Stimulated activated naive CD8-positive, alpha-beta T cell treated with anti-CD3 and anti-CD28 coated beads, Interleukin-15, Interleukin-2, amounts not matched to agents 100 ng/mL and 50 ng/mL, for 24 hours (primary cell): ENCODE measurements at regions not wholly inside any gene's neighbourhood (a gene's known extent, or its start where the extent isn't known, plus 50 kb on each side); places are given as distances from the start of the nearest gene placed in this dataset.
A peak's percentile ranks its signal among the peaks of the same experiment; 100 is the strongest.

Experiments
- H3K27ac Mint-ChIP-seq: one replicate; pipeline ENCODE4 v1.8.0; 2021; ENCODE audit warnings: mild to moderate bottlenecking, mixed read lengths
- H3K27me3 Mint-ChIP-seq: one replicate; pipeline ENCODE4 v1.8.0; 2021; ENCODE audit warnings: mixed read lengths
- H3K36me3 Mint-ChIP-seq: one replicate; pipeline ENCODE4 v1.8.0; 2021; ENCODE audit warnings: low read depth, mixed read lengths
- H3K4me1 Mint-ChIP-seq: one replicate; pipeline ENCODE4 v1.8.0; 2021; ENCODE audit warnings: low read depth, mixed read lengths
- H3K4me3 Mint-ChIP-seq: one replicate; pipeline ENCODE4 v1.8.0; 2021; ENCODE audit warnings: mild to moderate bottlenecking, mixed read lengths
- H3K9me3 Mint-ChIP-seq: one replicate; pipeline ENCODE4 v1.8.0; 2021; ENCODE audit warnings: mixed read lengths

DNA sequence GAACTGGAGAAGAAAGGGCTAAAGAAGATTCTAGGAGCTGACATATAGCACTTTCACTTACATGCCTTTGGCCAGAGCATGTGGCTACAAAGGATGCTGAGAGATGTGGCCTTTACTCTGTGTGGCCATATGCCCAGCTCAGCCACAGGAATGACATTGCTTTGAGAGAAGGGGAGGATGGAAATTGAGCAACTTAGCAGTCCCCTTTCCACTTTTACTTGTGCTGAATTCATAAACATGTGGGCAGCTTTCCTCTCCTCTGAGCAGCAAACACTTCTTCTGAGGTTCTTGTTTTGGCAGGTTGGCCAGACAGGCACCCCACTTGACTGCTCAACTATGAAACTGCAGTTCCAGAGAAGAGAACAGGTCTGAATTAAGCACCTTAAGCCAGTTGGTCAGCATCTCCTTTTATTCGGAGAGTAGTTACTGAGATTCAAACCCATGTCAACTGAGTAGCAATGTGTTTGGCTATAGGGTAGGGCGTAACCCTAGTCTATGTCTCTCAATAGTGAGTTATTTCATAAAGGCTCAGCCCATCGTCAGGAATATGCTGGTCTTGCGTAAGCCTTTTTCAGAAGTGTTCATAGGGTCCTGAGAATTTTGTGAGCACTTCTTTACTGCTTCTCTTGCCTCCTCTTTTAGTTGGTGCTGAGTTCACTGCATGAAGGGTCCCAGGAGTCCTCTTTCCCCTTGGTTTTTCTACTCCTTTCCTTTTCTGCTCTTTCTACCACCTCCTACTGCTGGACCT, 134.5 kb downstream of the PALM2AKAP2 start:
- Mint-ChIP-seq H3K36me3 (no peaks in the 10 kb centered on the region), H3K4me3 (no peak overlapping the region), H3K9me3 (no peaks in the 10 kb centered on the region), H3K4me1 (peaks cover 36% of the 10 kb centered on the region), H3K27ac (peak overlapping the region; percentile 23), H3K27me3 (no peaks in the 10 kb centered on the region)

DNA sequence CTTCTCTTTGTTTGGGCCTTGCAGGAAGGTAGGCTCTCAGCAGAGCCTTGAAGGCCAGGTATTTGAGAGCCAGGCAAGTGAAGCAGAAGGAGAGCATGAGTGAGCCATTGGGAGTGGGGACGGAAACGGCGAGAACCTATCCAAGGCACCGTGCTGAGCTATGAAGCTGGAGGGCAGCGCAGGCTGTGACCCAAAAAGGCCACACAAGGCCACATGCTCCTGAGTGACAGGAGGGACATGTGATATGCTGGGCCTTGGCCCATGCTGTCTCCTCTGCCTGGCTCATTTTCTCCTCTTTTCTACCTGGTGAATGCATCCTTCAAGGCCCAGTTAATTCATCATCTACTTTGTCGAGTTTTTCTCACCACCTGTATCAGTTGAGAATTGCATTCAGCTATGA, 136.3 kb downstream of the PALM2AKAP2 start:
- Mint-ChIP-seq H3K9me3 (peaks cover 3% of the 10 kb centered on the region), H3K27ac (no peak overlapping the region), H3K27me3 (no peaks in the 10 kb centered on the region), H3K4me3 (no peak overlapping the region), H3K36me3 (no peaks in the 10 kb centered on the region), H3K4me1 (peaks cover 41% of the 10 kb centered on the region)

DNA sequence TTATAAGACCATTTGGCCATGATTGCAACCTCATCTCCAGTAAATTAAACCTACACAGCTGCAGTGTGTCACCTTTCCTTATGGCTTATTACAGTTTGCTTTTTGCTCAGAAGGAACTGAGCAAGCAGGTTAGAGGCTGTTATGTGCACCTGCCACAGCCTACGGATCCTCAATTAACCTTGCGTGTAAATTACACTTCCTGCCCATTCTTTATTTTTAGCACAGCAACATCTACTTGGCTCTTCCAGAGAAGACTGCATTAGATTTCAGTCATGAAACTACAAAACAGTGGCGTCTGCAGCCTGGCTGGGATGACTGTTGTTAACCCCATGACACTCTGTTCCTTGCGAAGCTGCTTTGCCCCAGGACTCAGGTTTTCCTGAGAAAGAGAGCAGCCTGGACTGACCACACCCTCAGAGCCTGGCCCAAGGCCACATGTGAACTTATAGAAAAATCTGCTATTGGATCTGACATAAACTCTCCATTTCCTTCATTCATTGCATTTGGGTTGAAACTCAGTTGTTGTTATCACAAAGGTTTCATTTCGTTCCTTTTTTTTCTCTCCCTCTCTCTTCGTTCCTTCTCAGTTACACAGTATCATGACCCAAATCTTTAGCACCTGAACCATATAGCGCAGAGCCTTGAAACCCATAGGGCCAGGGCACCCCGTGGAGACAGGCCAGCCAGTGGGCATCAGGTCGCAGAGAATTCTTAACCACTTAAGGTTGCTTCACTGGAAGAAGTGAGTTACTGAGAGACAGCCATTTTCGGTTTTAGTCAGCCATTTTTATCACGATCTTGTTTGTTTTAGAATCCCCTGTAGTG, 138.6 kb downstream of the PALM2AKAP2 start:
- peak overlapping the region; percentile 91 for H3K27ac Mint-ChIP-seq
- peak overlapping the region; percentile 37 for H3K4me3 Mint-ChIP-seq
- peaks cover 39% of the 10 kb centered on the region for H3K4me1 Mint-ChIP-seq
- H3K27me3 Mint-ChIP-seq = no peaks in the 10 kb centered on the region
- H3K9me3 Mint-ChIP-seq = peaks cover 3% of the 10 kb centered on the region
- no peaks in the 10 kb centered on the region for H3K36me3 Mint-ChIP-seq

DNA sequence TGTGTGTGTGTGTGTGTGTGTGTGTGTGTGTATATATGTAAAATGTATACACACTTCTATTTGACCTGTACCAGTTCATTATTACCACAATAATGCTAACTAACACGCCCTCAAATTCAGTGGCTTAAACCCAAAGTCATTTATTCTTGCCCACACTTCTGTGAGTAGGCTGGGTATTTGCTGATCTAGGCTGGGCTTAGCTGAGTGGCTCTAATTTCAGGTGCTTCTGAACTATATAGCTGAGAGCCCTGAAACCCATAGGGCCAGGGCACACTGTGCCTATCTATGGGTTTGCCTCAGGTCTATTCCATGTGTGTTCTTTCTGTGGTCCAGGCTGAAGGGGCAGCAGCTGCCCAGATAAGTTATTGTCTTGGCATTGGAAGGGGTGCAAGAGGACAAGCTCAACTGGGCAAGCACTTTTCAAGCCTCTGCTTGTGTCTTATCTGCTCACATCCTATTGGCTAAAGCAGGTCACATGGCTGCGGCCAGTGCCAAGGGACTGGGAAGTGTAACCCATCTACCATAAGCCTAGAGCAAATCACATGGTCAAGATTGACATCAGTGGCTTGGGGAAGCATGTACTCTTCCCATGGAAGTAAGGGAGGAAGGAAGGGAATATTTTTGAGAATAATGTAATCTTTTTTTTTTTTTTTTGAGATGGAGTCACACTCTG, 139.9 kb downstream of the PALM2AKAP2 start:
- Mint-ChIP-seq H3K4me3 (no peak overlapping the region), H3K36me3 (no peaks in the 10 kb centered on the region)

DNA sequence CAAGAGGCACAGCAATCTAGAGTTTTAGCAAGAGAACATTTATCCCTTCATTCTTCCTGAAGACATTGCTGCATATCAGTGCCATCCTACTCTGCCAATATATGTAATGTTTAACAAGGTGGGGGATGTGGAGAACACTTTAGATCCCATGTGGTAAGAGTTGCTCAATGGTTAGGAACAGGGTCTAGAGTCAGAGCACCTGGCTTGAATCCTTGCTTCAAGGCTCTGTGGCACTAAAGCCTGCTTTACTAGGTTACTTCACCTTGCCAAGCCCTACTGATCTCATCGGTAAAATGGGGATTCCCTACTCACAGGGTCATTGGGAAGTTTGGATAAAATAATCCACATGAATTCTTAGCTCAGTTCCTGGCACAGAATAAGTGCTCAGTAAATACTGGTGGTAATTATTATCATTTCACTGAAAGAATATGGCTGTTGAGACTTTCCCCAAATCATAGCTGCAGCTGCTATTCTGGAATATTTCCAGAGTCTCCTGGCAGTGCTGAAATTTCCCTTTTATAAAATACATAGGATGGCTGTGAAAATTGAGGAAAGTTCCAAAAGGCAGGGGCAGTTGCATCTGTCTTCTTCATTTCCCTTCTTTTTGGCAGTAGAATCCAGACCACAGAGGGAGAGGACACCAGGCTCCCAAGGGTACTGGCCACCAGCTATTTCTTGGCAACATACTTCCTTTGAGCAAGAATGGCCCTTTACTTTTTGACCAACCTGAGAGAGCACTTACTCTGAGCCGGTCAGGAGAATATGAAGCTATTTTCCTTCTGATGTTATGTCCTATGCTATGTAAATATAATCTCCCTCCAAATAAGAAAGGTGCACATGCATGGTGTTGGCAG, 142.8 kb downstream of the PALM2AKAP2 start:
- no peaks in the 10 kb centered on the region for H3K27me3 Mint-ChIP-seq
- H3K4me3 Mint-ChIP-seq = no peak overlapping the region
- no peak overlapping the region for H3K27ac Mint-ChIP-seq
- peaks cover 24% of the 10 kb centered on the region for H3K4me1 Mint-ChIP-seq
- H3K36me3 Mint-ChIP-seq = no peaks in the 10 kb centered on the region
- H3K9me3 Mint-ChIP-seq = peaks cover 3% of the 10 kb centered on the region

More for the DNA sequence above, 139.9 kb downstream of the PALM2AKAP2 start:
- Mint-ChIP-seq H3K4me1 (peaks cover 36% of the 10 kb centered on the region), H3K27me3 (no peaks in the 10 kb centered on the region), H3K27ac (no peak overlapping the region), H3K9me3 (peaks cover 3% of the 10 kb centered on the region)

DNA sequence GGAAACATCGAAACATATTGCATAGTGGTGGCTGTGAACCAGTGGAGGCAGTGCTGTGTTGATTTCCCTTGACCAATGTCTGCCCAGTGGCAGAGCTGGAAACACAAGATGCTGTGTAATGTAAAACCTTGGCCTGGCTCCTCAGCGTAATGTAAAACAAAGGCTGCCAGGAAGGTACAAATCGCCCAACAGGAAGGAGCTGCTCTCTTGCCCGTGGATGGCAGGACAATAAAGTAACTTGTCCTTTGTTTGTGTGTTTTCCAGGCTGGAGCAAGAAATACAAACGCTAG, 143.4 kb downstream of the PALM2AKAP2 start:
- peaks cover 18% of the 10 kb centered on the region for H3K4me1 Mint-ChIP-seq
- no peak overlapping the region for H3K27ac Mint-ChIP-seq
- H3K36me3 Mint-ChIP-seq = no peaks in the 10 kb centered on the region
- H3K9me3 Mint-ChIP-seq = peaks cover 3% of the 10 kb centered on the region
- no peak overlapping the region for H3K4me3 Mint-ChIP-seq
- no peaks in the 10 kb centered on the region for H3K27me3 Mint-ChIP-seq

DNA sequence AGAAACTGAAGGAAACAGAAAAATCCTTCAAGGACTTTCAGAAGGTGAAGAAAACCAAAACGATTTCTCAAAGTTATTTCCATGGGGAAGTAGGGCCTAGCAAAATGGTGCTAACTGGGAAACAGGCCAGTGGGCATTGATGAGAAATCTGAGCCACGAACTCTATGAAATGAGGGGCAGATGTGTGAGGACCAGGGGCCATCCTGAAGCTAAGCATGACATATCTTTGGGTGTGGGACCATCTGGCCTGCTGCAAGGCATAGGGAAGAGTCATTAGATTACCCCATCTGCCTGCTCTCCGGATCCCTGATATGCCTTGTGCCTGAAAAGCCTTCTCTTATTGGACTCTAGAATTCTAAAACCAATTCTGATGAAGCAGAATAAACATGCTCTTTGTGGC, 143.8 kb downstream of the PALM2AKAP2 start:
- Mint-ChIP-seq H3K36me3 (no peaks in the 10 kb centered on the region), H3K9me3 (peaks cover 3% of the 10 kb centered on the region), H3K27ac (no peak overlapping the region), H3K4me3 (no peak overlapping the region), H3K4me1 (peaks cover 14% of the 10 kb centered on the region), H3K27me3 (no peaks in the 10 kb centered on the region)

DNA sequence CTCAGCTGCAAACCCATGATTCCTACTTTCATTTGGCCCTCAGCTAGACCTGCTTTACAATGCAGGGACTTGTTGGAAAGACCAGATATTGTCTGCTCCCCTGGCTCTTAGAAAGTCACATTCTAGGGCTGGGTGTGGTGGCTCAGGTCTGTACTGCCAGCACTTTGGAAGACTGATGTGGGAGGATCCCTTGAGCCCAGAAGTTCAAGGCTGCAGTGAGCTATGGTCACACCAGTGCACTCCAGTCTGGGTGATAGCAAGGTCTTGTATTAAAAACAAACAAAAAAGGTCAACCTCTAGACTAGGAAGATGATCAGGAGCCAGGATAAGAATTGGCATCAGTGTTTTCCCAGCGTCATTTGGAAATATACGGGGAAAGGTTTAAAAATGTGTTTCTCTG, 145.8 kb downstream of the PALM2AKAP2 start:
- Mint-ChIP-seq H3K4me1 (peaks cover 6% of the 10 kb centered on the region), H3K36me3 (no peaks in the 10 kb centered on the region), H3K27me3 (no peaks in the 10 kb centered on the region), H3K4me3 (no peak overlapping the region), H3K27ac (peak overlapping the region; percentile 70), H3K9me3 (no peaks in the 10 kb centered on the region)

DNA sequence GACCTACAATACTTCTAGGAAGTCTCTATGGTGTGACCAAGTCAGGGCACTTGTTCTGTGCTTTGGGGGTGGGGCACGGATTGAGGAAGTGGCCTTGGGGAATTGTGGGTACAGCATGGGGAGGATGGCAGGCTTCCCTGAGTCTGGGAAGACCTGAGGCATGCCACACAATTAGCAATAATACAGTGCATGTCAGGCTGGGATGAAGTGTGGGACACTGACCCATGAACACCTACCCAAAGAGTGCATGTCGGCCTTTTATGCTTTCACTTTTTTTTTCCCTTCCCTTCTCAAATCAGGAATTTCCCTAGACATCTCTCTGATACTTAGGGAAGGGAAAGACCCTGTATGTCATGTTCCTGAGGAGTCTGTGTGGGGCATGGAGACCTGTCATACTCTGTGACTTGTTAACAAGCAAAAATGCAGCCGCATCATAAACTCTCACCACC, 146.4 kb downstream of the PALM2AKAP2 start:
- Mint-ChIP-seq H3K4me1 (peaks cover 6% of the 10 kb centered on the region), H3K27me3 (no peaks in the 10 kb centered on the region), H3K9me3 (no peaks in the 10 kb centered on the region), H3K36me3 (no peaks in the 10 kb centered on the region), H3K4me3 (no peak overlapping the region), H3K27ac (no peak overlapping the region)

DNA sequence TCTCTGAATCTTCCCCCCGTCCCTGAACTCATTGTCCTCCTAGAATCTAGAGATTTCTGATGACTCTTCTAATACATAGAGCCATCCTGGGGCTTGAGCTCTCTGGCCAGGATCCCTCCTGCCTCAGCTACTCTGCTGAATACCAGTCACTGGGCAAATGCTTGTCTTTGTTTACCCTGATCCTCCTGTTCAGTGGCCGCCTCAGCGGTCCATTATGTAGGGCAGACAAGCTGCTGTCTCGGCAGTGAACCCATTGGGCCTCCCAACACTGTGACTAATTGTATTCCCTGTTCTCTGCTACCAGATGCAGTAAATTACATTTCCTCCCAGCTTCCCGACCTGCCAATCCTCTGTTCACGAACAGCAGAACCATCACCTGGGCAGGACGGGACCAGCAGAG, 151.6 kb downstream of the PALM2AKAP2 start:
- Mint-ChIP-seq H3K27me3 (no peaks in the 10 kb centered on the region), H3K4me1 (peaks cover 29% of the 10 kb centered on the region), H3K36me3 (no peaks in the 10 kb centered on the region), H3K9me3 (peaks cover 5% of the 10 kb centered on the region), H3K27ac (no peak overlapping the region), H3K4me3 (no peak overlapping the region)

DNA sequence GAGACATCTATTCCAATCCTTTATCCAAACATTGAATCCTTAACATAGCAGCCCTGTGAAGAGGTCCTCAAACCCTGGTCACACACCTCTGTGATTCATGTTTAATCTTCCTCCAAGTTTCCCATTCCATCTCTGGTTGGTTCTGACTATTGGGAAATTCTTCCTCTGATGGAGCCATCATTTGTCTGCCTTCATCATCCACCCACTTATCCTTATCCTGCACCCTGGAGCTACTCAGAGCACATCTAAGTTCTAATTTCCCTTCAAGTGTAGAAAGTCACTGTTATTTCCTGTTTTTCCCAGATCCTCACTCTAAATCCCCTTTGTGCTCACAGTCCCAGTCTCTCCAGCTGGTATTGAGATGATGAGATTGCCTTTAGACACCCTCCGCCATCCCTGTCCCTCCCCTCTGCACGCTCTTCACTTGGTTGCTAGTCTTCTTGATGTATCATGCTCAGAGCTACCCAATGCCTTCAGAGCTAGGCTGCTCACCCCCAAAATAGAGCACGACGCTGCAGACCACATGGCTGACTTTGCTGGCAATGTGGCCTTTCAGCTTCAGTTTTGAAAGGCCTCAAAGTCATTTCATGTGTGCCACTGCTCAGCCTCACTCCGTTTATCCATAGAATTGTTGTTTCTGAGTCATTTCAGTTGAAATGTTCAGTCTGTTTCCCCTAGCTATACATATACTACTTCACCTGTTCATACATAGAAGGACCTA, 154.3 kb downstream of the PALM2AKAP2 start:
- Mint-ChIP-seq H3K27me3 (no peaks in the 10 kb centered on the region), H3K4me1 (peaks cover 31% of the 10 kb centered on the region), H3K36me3 (no peaks in the 10 kb centered on the region), H3K9me3 (peaks cover 5% of the 10 kb centered on the region), H3K4me3 (no peak overlapping the region), H3K27ac (peak overlapping the region; percentile 50)

DNA sequence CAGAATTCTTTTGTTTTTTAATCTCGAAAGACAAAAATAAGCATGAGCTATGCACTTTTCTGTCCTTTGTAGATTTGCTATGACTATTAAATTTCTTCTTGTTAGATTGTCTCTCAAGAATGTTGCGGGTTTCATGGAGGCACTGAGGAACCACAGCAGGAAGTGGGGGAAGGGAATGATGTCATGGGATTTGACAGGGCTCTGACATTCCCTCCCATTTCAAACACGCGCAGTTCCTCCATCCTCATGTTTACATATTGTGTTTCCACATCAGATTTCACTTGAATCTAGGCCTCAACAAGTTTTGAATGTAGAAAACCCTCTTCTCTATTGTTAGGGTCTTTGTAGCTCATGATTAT, 154.8 kb downstream of the PALM2AKAP2 start:
- H3K9me3 Mint-ChIP-seq = peaks cover 5% of the 10 kb centered on the region
- H3K36me3 Mint-ChIP-seq = no peaks in the 10 kb centered on the region
- H3K27ac Mint-ChIP-seq = peak overlapping the region; percentile 50
- peaks cover 31% of the 10 kb centered on the region for H3K4me1 Mint-ChIP-seq
- H3K27me3 Mint-ChIP-seq = no peaks in the 10 kb centered on the region
- no peak overlapping the region for H3K4me3 Mint-ChIP-seq

DNA sequence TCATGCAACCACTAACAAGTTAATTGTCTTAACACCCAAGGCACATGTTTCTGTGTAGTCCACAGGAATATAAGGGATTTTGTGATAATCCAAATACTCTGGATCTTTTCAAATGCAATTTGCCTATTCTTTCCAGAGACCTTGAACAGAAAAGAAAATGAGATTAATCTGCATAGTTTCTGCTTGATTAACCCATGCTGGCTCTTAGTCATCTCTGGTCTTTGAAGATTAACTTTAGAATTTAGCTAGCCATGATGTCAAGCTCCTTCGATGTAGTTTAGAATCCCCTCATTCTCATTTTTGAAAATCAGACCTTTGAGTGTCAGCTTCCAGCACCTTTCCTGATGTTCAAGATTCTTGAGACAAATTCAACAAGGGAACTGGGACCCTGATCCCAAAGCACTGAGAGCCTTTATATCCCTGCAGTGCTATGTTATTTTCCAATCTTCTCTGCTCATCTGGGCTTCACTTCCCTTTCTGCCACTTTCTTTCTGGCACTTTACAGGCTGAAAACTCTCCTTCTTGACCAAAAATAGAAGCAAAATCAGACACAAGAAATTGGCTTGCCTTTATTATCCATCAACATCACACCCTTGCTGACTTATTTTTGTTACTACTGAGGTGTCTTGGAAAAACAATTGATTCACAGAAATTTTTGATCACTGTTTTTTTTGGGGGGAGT, 155.5 kb downstream of the PALM2AKAP2 start:
- Mint-ChIP-seq H3K36me3 (no peaks in the 10 kb centered on the region), H3K27ac (peak overlapping the region; percentile 62), H3K4me3 (no peak overlapping the region), H3K4me1 (peaks cover 31% of the 10 kb centered on the region), H3K27me3 (no peaks in the 10 kb centered on the region), H3K9me3 (peaks cover 5% of the 10 kb centered on the region)
